ENCODE measurements at regions not wholly inside any gene's neighbourhood (a gene's known extent, or its start where the extent isn't known, plus 50 kb on each side); places are given as distances from the start of the nearest gene placed in this dataset.

DNA sequence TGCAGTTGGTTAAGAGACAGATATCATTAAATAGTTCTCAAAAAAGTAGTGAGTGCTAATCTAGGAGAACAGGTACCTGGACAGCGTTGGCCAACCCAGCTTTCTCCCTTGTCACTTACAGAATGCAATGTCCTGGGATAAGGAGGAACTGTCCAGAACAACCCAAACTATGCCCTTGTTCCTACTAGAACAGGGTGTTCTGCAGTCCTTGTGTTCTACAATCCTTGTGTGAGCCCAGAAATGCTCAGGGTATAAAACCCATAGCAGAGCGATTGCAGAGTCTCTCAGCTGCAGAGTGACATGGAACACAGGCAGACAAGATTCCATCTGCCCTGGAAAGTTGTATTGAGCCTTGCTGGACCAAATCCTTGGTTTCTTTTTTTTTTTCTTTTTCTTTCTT lies 83.5 kb upstream of the VANGL1 start:
- TF ChIP-seq EZH2phosphoT487 (IDR thresholded peaks at IDR 0.05) (no peak), EZH2 (IDR thresholded peaks at IDR 0.05) (no peak)
